ENCODE measurements at regions not wholly inside any gene's neighbourhood (a gene's known extent, or its start where the extent isn't known, plus 50 kb on each side); places are given as distances from the start of the nearest gene placed in this dataset.
"Not testable (repeated sequence)": the region's sequence is repeated elsewhere in the genome, so short reads cannot be mapped to it uniquely, and the experiment has no call there.

GRCh38 chr3:185995352-185995751 lies 57.5 kb upstream of the TRA2B start:
- no peak for ATAC-seq
- H3K9me2 ChIP-seq (replicated peaks; ENCODE audit: low read length): no peaks in the 10 kb centered on the region
- no peak overlapping the region for H3K27ac ChIP-seq (ENCODE audit: low read length)
- intact Hi-C loops (cut with micrococcal nuclease): no loop called here
- no peaks in the 10 kb centered on the region for H3K9me3 ChIP-seq (ENCODE audit: low read length)
- H3K4me1 ChIP-seq (ENCODE audit: insufficient read depth, low read length): no peaks in the 10 kb centered on the region
- no peak overlapping the region for H3K4me3 ChIP-seq (ENCODE audit: low read length)
- CTCF ChIA-PET: interaction anchor here (0.7 kb wide), 1 partner anchor 109 kb away, joined by 6 read pairs; no protein-coding TSS in a partner anchor
- H3K36me3 ChIP-seq (ENCODE audit: low read depth, low read length): no peaks in the 10 kb centered on the region
- no peaks in the 10 kb centered on the region for H4K20me1 ChIP-seq (ENCODE audit: low read length)
- no peak overlapping the region for H3K9ac ChIP-seq (ENCODE audit: low read length)
- H3K79me2 ChIP-seq (ENCODE audit: low read length): no peaks in the 10 kb centered on the region
- TF ChIP-seq, protein P1, sequence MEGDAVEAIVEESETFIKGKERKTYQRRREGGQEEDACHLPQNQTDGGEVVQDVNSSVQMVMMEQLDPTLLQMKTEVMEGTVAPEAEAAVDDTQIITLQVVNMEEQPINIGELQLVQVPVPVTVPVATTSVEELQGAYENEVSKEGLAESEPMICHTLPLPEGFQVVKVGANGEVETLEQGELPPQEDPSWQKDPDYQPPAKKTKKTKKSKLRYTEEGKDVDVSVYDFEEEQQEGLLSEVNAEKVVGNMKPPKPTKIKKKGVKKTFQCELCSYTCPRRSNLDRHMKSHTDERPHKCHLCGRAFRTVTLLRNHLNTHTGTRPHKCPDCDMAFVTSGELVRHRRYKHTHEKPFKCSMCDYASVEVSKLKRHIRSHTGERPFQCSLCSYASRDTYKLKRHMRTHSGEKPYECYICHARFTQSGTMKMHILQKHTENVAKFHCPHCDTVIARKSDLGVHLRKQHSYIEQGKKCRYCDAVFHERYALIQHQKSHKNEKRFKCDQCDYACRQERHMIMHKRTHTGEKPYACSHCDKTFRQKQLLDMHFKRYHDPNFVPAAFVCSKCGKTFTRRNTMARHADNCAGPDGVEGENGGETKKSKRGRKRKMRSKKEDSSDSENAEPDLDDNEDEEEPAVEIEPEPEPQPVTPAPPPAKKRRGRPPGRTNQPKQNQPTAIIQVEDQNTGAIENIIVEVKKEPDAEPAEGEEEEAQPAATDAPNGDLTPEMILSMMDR (conservative IDR thresholded peaks at IDR 0.05; ENCODE audit: low read depth, low read length): no peak
- TF ChIP-seq EZH2 (IDR thresholded peaks at IDR 0.05; ENCODE audit: low read length, unreplicated experiment) (no peak), EZH2phosphoT487 (IDR thresholded peaks at IDR 0.05; ENCODE audit: borderline replicate concordance, low read length) (no peak)
- H2AFZ ChIP-seq (ENCODE audit: low read length): no peak overlapping the region
- H3K4me2 ChIP-seq (ENCODE audit: low read length): no peak overlapping the region
- POLR2A ChIA-PET (ENCODE audit: unreplicated experiment): no interaction called here
- H3F3A ChIP-seq (ENCODE audit: low read length, unreplicated experiment): no peaks in the 10 kb centered on the region
- H3K27me3 ChIP-seq (ENCODE audit: low read length): peaks cover 6% of the 10 kb centered on the region; the same call in 1 of the 2 replicates
- no TSS peak for BruUV-seq (replicated peaks)
- no peak for DNase-seq

- no TSS peak for BruUV-seq (replicated peaks)
- H3K36me3 ChIP-seq (ENCODE audit: low read depth, low read length): no peaks in the 10 kb centered on the region
- intact Hi-C loops (cut with micrococcal nuclease): no loop called here
- ATAC-seq (no peak), DNase-seq (no peak)
- H3F3A ChIP-seq (ENCODE audit: low read length, unreplicated experiment): no peaks in the 10 kb centered on the region
- H3K27ac ChIP-seq (ENCODE audit: low read length): no peak overlapping the region
- no peak overlapping the region for H3K9ac ChIP-seq (ENCODE audit: low read length)
- no peak overlapping the region for H3K4me2 ChIP-seq (ENCODE audit: low read length)
- H2AFZ ChIP-seq (ENCODE audit: low read length): no peak overlapping the region
- no peaks in the 10 kb centered on the region for H4K20me1 ChIP-seq (ENCODE audit: low read length)
- no peaks in the 10 kb centered on the region for H3K9me2 ChIP-seq (replicated peaks; ENCODE audit: low read length)
- ChIA-PET CTCF (no interaction called here), POLR2A (ENCODE audit: unreplicated experiment) (no interaction called here)
- no peak for TF ChIP-seq EZH2phosphoT487 (IDR thresholded peaks at IDR 0.05; ENCODE audit: borderline replicate concordance, low read length)
- TF ChIP-seq, protein P1 (conservative IDR thresholded peaks at IDR 0.05; ENCODE audit: low read depth, low read length): no peak
- no peak overlapping the region for H3K4me3 ChIP-seq (ENCODE audit: low read length)
- no peaks in the 10 kb centered on the region for H3K27me3 ChIP-seq (ENCODE audit: low read length)
- H3K4me1 ChIP-seq (ENCODE audit: insufficient read depth, low read length): no peaks in the 10 kb centered on the region
- no peaks in the 10 kb centered on the region for H3K9me3 ChIP-seq (ENCODE audit: low read length)
- H3K79me2 ChIP-seq (ENCODE audit: low read length): no peaks in the 10 kb centered on the region
These were observed 55.1 kb upstream of the TRA2B start for GRCh38 chr3:185992831-185993374.

DNA sequence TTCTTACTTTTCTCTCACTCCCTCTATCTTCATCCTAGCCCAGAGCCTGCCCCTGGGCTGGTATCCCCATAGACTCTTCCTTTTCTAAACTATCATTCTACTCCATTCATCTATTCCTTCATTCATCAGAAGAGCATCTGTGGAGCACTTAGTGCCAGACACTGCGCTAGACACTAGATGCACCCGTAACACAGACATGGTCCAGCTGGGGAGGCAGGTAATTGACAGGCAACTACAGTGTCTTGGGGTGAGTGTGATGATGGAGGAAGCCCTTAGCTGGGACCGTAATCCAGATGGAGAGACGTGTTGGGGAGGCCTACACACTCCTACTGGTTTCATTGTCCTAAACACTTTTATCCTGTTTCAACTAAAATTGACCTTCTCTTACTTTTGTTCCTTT lies 53.2 kb upstream of the TRA2B start:
- H3K4me1 ChIP-seq (ENCODE audit: insufficient read depth, low read length); H3F3A ChIP-seq (ENCODE audit: low read length, unreplicated experiment); intact Hi-C loops (cut with micrococcal nuclease); H3K27me3 ChIP-seq (ENCODE audit: low read length); H3K9me2 ChIP-seq (replicated peaks; ENCODE audit: low read length); POLR2A ChIA-PET (ENCODE audit: unreplicated experiment); H3K9ac ChIP-seq (ENCODE audit: low read length); H3K9me3 ChIP-seq (ENCODE audit: low read length); BruUV-seq (replicated peaks); DNase-seq; CTCF ChIA-PET; H3K36me3 ChIP-seq (ENCODE audit: low read depth, low read length); H4K20me1 ChIP-seq (ENCODE audit: low read length); H3K27ac ChIP-seq (ENCODE audit: low read length); ATAC-seq; H3K79me2 ChIP-seq (ENCODE audit: low read length); H2AFZ ChIP-seq (ENCODE audit: low read length); H3K4me3 ChIP-seq (ENCODE audit: low read length); H3K4me2 ChIP-seq (ENCODE audit: low read length): not testable (repeated sequence)

Data from PC-3 (cell line).